SIG-M5 treated with dmso at 0.1 percent for 504 hours (cell line): ENCODE measurements at regions not wholly inside any gene's neighbourhood (a gene's known extent, or its start where the extent isn't known, plus 50 kb on each side); places are given as distances from the start of the nearest gene placed in this dataset.
A peak's percentile ranks its signal among the peaks of the same experiment; 100 is the strongest.
"Not testable (repeated sequence)": the region's sequence is repeated elsewhere in the genome, so short reads cannot be mapped to it uniquely, and the experiment has no call there.

Experiments
- DNase-seq: peaks from one replicate; lab custom pipeline; 2025; ENCODE audit not compliant: unreplicated experiment; lab: John Stamatoyannopoulos, UW

- DNase-seq: peak; percentile 20
Measured at GRCh38 chr18:22285361-22286140, 116.2 kb downstream of the GATA6 start.

- no peak for DNase-seq
Measured at GRCh38 chr18:22284581-22285360, 115.4 kb downstream of the GATA6 start.

- DNase-seq: not testable (repeated sequence)
Measured at GRCh38 chr18:22283855-22284254, 114.5 kb downstream of the GATA6 start.

- DNase-seq: no peak
Measured at GRCh38 chr18:22283397-22283796, 114.0 kb downstream of the GATA6 start.

- DNase-seq: no peak
Measured at GRCh38 chr18:22283116-22283395, 113.7 kb downstream of the GATA6 start.

- DNase-seq: peak; percentile 51
Measured at GRCh38 chr18:22282311-22283115, 113.1 kb downstream of the GATA6 start.

GRCh38 chr18:22280453-22280750 is 111.0 kb downstream of the GATA6 start:
- no peak for DNase-seq

GRCh38 chr18:22279741-22280452 is 110.5 kb downstream of the GATA6 start:
- DNase-seq: no peak

- no peak for DNase-seq
Measured at GRCh38 chr18:22278798-22279197, 109.4 kb downstream of the GATA6 start.

GRCh38 chr18:22277758-22278157 is 108.4 kb downstream of the GATA6 start:
- DNase-seq: no peak

GRCh38 chr18:22276334-22276713 is 106.9 kb downstream of the GATA6 start:
- DNase-seq: no peak

- DNase-seq: no peak
Measured at GRCh38 chr18:22275706-22276333, 106.4 kb downstream of the GATA6 start.

GRCh38 chr18:22273101-22274039 is 104.0 kb downstream of the GATA6 start:
- DNase-seq: no peak

GRCh38 chr18:22272242-22272641 is 102.9 kb downstream of the GATA6 start:
- no peak for DNase-seq

GRCh38 chr18:22271030-22271429 is 101.6 kb downstream of the GATA6 start:
- DNase-seq: no peak

GRCh38 chr18:22268641-22269128 is 99.3 kb downstream of the GATA6 start:
- DNase-seq: no peak

- DNase-seq: no peak
Measured at GRCh38 chr18:22267697-22268096, 98.3 kb downstream of the GATA6 start.

- no peak for DNase-seq
Measured at GRCh38 chr18:22267225-22267624, 97.8 kb downstream of the GATA6 start.

- no peak for DNase-seq
Measured at GRCh38 chr18:22265838-22266237, 96.4 kb downstream of the GATA6 start.
